HG03469 (cell line): ENCODE measurements at regions not wholly inside any gene's neighbourhood (a gene's known extent, or its start where the extent isn't known, plus 50 kb on each side); places are given as distances from the start of the nearest gene placed in this dataset.

Experiments used
- ATAC-seq: cut with Tn5 transposase; IDR thresholded peaks from one replicate; pipeline ENCODE4 v1.9.1; 2021; ENCODE audit warnings: mild to moderate bottlenecking, moderate library complexity, moderate number of reproducible peaks; ENCODE audit not compliant: unreplicated experiment

DNA sequence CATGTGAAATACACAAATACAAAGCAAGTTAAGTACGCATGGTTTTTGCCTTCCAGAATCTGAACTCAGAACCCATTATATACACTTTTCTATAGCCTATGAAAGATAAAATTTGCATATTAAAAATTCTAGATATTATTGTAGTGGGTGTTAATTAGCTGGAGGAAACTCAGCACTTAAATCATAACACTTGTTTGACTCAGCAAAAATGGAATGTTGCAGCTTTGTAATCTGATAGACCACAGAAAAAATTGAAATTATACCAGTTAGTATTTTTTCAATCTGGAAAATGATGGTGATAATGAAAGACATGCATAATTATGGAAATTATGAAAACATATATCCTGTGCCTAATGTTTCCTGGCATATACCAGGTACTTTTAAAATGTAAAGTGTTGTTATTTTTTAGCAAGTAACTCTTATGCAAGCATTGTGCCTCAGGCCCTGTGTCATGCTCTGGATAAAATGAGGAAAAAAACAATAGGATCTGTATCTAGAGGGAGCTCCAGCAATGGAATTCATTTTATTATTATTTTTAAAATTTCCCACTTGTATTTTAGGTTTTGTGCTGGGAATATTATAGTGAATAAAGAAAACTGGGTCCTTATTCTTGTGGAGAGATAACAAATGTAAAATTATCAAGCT lies 490.4 kb upstream of the SEMA3A start:
- ATAC-seq: no peak

- no peak for ATAC-seq
Observed at GRCh38 chr7:84682543-84682942, 488.0 kb upstream of the SEMA3A start.

DNA sequence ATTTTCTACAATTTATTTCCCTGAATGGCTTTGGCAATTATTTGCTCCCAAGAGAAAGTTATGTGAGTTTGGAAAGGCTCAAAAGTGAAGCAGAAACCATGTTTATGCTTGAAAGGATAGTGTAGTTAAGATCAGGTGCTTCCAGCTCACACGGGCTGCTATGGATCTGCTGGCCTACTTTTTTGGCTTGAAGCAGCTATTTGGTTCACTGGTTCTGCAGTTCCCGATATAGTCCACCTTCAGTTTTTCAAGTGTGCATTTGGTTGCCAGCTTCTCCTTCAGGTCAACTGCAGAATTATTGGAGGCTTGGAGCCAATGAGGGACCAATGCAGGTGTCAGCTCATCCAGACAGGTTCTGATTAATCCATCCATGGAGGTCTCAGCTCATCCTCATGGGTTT lies 484.3 kb upstream of the SEMA3A start:
- ATAC-seq: no peak

DNA sequence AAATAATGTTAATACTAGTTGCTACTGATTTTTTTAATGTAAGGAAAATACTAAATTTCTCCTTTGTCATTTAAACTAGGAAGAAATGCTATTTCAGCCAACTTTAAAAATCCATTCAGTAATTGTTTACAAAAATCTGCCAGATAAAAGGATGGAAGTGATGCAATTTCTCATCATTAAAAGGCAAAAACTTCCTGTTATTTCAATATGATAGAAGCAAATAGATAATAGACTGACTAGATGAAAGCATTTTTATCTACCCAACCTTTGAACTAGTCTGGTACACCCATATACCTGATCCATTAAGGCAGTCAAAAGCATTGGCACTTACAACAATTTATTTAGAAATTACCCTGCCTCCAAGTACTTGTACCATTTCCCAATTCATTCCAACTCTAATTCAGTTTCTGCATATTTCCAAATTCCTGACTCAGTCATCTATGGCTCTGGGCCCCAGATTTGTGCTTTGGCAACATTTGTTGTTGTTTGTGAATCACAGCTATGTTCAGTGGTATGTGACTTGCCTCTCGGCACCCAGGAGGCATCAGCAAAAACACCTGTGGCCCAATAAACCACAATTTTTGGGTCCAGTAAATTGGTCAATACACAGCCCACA lies 482.6 kb upstream of the SEMA3A start:
- ATAC-seq: no peak

- no peak for ATAC-seq
Observed at GRCh38 chr7:84675633-84676034, 481.0 kb upstream of the SEMA3A start.

DNA sequence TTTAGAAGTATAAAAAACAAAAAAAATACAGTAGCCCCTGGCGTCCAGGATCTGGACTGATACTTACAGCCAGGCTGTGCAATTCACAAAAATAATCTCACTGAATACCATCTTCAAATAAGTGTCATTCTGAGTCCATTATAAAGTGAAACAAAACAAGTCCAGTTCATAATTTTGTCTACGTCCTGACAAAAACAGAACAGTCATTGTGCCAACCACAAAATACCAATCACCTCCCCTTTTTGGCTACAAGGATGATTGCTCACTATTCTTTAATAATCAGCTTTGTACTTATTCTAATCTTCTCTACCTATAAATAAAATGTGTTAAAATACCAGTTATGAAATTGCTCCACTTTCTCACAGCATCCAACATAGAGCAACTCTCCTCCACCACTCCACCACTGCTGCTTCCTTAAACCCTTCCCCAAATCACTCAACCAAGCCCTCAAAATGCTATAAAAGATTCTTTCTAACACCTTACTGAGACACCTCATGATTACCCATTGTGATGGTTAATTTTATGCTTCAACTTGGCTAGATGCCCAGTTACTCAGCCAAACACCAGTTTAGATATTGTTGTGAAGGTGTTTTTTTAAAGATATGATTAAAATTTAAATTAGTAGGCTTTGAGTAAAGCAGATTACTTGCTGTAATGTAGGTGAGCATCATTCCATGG lies 479.8 kb upstream of the SEMA3A start:
- no peak for ATAC-seq

DNA sequence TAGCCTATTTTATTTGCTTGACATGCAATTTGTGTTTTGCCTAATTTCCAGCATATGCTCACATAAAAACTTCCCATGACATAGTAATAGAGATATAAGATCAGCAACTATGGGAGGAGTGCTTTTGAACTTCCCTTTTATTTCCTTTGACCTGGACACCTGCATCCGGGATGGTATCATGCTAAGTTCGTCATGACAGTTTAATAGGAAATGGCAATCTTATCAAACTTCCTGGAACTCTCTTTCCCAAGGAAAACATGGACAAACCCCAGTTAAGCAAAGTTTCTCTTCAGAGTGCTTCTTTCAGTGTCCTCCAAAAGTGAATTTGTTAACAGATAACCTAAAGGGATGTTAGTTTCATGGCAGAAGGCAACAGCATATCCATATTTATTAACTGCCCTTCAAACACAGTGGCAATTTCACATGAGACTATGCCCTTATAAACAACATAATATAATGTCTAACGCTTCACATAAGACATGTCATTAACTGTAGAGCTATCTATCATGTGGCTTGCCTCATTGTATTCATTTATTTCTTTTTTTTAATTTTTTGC lies 474.7 kb upstream of the SEMA3A start:
- no peak for ATAC-seq

DNA sequence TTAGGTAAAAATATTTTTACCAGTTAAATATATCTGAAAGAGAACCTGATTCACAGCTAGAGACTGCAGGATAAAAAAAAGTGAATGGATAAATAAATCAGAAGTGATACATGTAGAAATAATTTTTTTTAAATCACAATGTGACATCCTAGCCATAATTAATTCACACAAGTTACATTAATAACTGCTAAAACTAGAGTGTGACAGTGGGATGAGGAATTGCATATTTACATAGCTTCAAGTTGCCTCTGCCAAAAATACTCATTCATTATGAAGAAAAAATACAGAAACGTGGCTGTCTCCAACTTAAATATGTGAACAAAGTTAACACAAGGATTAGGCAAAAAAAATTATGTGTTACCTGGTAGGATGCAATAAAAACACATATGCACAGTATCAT lies 473.5 kb upstream of the SEMA3A start:
- no peak for ATAC-seq

DNA sequence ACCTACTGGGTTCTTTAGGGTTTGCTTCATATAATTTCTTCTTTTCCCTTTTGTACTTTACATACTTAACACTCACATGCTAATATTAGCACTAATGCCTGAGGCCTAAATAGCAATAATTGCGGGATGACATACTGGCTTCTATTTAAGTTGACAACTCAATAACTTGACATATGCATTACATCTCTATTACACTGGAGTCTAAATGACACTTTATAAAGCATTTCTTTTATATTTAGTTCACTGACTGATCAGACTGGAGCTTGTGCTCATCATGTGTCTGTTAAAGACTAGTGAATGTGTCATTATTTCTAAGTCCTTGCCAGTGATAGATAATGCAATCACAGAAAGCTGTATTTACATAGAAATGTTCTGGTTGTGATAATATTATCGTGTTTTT lies 472.1 kb upstream of the SEMA3A start:
- ATAC-seq: no peak

- no peak for ATAC-seq
Observed at GRCh38 chr7:84665339-84665738, 470.8 kb upstream of the SEMA3A start.

- no peak for ATAC-seq
Observed at GRCh38 chr7:84664626-84665025, 470.0 kb upstream of the SEMA3A start.

- ATAC-seq: no peak
Observed at GRCh38 chr7:84663224-84663623, 468.6 kb upstream of the SEMA3A start.

DNA sequence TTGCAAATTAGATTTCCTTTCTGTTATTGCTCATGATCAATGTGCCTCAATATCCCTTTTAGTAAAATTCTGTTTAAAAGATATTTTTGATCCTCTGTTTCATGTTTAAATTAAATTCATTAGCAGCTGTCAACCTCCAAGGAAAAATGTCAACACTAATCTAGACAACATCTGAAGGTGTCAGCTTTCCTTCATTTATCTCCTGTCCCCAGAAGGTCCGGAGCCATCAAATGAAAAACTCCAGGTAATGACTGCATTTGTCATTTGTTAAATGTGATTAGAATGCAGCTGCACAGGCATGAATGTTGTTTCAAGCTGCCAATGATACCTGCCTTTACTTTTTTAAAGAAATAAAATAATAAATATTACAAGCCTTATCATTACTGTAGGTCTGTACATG lies 463.7 kb upstream of the SEMA3A start:
- no peak for ATAC-seq

DNA sequence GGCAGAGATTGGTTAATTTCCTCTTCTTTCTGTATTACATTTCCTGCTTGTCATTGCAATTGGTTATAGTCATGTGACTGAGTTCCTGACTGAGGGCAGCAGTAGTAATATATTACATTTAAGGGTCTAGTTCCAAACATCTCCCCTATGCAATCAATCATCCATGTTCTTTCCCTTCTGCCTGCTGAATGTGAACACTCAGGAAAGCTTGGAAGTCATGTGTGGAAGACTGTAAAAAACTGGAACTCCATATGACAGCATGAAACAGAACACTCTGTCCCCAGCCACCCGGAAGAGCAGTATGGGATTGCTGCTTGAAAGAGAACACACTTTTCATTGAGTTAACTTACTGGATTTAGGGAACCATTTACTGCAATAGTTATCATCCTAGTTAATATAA lies 459.7 kb upstream of the SEMA3A start:
- ATAC-seq: no peak

GRCh38 chr7:84651876-84652275 lies 457.3 kb upstream of the SEMA3A start:
- ATAC-seq: no peak

DNA sequence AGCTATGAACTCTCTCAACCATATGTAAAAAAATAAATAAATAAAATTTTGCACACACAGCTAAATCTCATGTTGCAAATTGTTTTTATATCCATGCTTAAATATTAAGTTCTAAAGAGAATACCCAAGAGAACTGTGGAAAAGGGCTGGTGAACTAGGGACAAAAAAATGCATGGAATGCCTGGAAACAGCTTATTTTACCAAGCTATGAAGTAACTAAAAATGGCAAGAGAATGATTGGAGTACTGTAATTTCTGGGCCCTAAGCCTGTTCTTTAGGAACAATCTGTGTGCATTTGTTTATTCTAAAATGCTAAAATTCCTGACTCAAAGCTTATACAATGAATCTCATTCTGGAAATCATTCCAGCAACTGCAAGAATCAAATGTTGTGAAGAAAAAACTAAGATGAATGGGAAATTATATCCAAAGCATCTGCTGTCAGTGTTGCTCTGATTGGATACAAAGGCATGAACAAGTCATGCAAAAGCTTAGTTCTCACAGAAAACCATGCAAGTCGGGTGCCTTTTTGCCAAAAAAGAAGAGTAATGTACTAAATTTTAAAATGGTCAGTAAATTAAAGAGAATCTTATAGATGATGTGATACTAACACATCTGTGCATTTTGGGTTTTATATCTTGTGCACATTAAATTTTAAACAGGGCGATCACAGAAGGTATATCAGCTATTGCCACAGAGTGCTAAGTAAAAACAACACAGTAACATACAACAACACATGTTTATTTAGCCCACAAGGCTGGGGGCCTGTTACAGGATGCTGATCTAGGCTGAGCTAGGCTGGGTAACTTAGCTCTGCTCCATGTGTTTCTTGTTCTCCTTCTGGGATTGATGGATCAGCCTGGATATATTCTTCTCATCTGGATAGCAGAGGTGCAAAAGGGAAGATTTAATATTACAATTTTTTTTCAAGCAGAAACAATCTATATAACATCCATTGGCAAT lies 453.5 kb upstream of the SEMA3A start:
- ATAC-seq: no peak

DNA sequence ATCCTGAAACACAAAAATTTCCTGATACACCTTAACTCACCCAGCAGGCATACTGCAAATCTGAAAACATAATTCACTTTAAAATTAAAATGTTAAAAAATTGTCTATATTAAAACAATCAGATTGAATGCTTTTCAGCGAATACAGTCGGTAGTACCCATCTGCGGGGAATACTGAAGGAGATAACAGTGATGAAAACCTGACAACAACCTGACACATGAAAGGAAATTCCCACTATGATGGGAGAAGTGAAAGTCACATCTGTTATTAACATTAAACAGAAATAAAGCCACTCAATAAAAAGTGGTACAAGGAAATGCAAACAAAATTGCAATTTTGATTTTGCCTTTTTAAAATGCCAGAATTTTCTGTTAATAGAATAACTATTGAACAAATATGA lies 448.0 kb upstream of the SEMA3A start:
- no peak for ATAC-seq

DNA sequence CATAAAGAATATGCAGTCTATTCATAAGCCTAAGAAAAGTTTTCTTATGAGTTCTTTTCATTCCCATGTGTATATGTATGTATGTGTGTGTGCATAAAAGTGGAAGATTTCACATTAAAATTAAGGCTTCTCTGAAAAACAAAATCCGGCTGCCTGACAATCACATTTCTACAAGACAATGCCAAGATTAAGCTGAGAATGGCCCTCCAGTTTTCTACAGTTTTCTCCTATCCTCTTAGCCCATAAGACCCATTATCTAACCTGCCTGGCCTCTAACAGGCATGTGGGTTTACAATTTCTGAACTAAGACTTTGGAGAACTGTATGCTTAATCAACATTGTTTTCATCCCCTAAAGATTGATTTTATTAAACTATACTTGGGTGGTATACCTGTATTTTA lies 446.0 kb upstream of the SEMA3A start:
- no peak for ATAC-seq

GRCh38 chr7:84638339-84638697 lies 443.7 kb upstream of the SEMA3A start:
- ATAC-seq: no peak

GRCh38 chr7:84637568-84638338 lies 443.2 kb upstream of the SEMA3A start:
- no peak for ATAC-seq
